NCI-H187 (cell line): ENCODE measurements at regions not wholly inside any gene's neighbourhood (a gene's known extent, or its start where the extent isn't known, plus 50 kb on each side); places are given as distances from the start of the nearest gene placed in this dataset.
"Not testable (repeated sequence)": the region's sequence is repeated elsewhere in the genome, so short reads cannot be mapped to it uniquely, and the experiment has no call there.

Experiments
- DNase-seq, 2 experiments: peaks; one replicate each; lab custom pipeline; 2025; lab: John Stamatoyannopoulos, UW

- DNase-seq, result not testable (repeated sequence)
These were observed 115.7 kb upstream of the AKAP13 start for GRCh38 chr15:85264614-85265190.

GRCh38 chr15:85267158-85267857 is 113.1 kb upstream of the AKAP13 start:
- DNase-seq, result not testable (repeated sequence)

DNA sequence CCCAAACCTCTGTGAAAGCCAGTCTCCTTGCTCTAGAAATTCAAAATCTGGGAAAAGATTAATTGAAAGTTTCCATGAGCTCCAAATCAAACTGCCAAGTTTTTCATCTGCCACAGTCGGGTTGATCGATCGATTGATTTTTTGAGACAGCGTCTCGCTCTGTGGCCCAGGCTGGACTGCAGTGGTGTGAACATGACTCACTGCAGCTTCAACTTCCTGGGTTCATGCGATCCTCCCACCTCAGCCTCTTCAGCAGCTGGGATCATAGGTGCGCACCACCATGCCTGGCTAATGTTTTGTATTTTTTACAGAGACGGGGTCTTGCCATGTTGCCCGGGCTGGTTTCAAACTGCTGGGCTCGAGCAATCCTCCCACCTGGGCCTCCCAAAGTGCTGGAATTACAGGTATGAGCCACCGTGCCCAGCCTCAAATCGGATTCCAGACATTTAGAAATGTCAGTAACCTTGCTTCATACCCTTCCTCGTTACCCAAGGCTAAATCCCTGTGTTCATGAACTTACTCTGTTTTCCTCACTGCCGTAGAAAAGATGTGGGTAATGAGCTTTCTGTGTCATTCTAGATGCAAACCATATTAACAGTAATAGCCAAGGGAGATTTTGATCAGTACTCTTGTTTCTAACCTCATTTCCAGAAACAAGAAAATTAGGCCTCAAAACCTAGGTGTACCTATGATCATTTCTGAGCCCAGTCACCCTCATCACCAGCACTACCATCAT is 105.9 kb upstream of the AKAP13 start:
- DNase-seq, result no peak

DNA sequence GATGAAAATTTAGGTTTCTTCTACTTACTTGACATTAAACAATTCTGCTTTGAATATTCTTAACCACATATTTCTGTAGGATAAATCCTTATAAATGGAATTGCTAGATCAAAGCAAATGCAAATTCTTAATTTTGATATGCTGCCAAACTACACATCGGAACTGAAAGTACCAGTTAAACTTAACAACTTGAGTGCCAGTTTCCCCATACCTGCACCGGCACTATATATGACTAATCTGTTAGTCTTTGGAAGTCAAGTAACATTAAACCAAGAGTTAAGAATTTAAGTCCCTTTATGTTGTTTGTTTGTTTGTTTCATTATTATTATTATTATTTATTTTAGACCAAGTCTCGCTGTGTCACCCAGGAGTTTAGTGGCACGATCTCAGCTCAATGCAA is 103.9 kb upstream of the AKAP13 start:
- no peak for DNase-seq

- no peak for DNase-seq
These were observed 103.5 kb upstream of the AKAP13 start for GRCh38 chr15:85276921-85277320.

DNA sequence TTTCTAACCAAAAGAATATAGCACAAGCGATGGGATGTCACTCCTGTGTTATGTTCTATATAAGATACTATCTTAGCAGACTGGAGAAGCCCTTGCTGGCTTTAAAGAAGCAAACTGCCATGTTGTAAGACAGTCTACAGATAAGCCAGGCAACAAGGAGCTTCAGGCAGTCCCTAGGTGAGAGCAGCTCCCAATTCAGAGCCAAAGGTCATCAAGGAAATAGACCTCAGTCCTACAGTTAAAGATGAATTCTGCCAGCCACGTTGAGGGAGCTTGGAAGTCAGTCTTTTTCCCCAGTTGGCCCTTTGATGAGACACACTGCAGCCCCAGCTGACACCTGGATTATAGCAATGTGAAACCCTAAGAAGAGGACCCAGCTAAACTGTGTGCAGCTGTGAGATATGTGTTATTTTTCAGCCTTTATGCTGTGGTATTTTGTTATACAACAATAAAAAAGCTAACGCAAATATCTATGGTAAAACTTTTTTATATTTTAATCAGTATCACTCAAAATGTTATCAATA is 102.5 kb upstream of the AKAP13 start:
- DNase-seq, result no peak

GRCh38 chr15:85280203-85280602 is 100.2 kb upstream of the AKAP13 start:
- DNase-seq, result no peak

- no peak for DNase-seq
These were observed 99.0 kb upstream of the AKAP13 start for GRCh38 chr15:85281293-85281882.

DNA sequence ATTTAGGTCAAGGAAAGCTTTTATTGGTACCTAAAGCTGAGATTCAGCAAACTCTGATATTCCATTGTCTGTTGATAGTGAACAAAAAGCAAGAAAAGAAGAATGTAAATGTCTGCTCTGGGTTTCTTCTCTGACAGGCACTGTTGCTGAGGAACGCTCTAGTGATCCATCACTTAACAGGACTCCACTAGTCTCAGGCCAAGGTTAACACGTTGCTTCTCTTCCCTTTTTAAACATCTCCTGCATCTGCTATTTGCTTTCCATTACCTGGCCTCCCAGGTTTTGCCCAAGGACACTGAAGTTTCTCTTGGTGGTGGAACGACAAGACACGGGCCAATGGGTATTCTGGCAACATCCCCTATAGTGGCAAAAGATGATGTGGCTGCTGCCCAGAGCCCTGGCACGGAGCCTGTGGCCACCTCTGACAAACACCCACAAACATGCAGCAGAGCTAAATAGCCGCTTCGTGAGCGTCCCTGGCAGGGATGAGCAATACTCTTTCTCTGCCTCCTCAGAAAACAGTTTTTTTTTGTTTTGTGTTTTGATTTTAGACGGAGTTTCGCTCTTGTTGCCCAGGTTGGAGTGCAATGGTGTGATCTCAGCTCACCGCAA is 97.8 kb upstream of the AKAP13 start:
- no peak for DNase-seq

GRCh38 chr15:85283815-85284214 is 96.6 kb upstream of the AKAP13 start:
- not testable (repeated sequence) for DNase-seq

DNA sequence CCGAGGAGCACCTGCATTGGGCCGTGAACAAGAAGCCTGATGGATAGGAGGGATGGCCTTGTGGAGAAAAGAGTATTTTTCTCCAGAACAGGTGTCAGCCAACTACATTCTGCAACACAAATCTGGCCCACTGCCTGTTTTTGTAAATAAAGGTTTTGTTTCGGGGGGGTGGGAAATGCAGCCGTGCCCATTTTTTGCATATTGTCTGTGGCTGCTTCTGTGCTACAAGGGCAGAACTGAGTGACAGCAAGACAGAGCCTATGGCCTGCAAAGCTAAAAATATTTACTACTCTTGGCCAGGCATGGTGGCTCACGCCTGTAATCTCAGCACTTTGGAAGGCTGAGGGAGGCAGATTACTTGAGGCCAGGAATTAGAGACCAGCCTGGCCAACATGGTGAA is 95.9 kb upstream of the AKAP13 start:
- DNase-seq, result no peak

DNA sequence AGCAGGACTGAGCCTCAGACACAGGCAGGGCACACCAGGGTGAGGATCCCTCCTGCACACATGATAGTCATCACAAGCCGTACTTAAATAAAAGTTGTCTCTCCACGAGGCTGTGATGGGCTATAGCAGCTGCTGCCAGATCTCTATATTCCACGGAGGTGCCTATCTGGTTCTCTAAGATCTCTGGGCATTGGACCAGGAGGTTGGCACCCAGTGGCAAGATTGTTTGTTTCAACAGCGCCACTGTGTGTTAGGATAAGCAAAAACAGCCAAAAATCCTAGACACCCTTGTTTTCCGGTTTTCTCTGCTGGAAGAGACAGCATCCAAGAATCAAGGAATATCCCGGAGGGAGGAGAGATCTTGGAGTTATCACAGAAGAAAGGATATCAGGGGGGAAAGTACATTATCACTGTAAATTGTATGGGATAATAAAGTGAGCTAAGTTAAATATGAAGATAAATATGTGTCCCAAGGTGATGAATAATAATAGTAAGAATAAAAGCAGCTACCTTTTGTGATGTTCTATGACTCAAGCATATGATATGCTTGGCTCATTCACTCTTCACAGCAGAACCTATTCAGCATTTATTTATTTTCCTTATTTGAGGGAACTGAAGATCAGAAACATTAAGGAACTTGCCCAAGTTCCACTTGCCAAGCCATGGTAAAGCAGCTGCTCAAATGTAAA is 90.6 kb upstream of the AKAP13 start:
- no peak for DNase-seq

DNA sequence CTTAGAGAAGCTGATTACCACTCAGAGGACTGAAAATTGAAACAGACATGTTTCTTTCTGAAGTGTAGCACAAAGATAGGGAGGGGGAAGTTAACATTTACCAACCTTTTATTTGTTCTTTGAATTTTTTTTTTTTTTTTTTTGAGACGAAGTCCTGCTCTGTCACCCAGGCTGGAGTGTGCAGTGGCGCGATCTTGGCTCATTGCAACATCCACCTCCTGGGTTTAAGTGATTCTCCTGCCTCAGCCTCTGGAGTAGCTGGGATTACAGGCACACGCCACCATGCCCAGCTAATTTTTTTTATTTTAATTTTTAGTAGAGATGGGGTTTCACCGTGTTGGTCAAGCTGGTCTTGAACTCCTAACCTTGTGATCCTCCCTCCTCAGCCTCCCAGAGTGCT is 87.8 kb upstream of the AKAP13 start:
- DNase-seq, result not testable (repeated sequence)

DNA sequence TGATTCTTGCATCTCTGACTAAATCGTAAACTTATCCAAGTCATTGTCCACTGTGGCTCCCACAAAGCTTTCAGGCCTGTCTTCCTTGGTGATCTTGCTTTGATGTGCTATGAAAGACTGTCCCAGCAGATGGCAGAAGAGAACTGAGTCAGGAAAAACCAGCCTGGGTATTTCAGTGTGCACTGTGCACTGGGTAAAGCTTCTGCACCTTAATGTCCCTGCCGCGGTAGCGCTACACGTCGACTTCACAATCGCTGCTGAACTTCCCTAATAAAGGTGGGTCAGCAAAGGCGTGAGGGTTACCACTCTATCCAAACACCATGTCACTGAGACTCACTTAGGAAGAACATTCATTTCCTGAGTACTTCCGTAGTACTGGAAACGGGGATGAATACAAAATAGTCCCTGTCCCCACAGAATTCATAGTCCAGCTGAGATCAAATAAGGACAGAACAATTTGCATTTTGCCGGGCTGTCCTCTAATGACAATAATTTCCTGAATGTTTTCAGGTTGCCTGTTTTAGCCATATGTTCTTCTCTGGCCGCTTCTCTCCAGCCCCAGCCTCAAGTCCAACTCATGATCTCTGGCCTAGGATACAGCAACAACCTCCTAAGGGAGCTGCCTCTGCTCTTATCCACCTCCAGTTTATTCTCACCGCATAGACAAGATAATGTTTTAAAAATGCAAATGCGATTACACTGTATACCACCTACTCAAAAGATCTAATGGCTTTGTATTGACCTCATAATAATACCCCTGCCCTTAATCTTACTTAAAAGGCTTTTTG is 83.6 kb upstream of the AKAP13 start:
- DNase-seq, result peak; percentile 8 to 15

DNA sequence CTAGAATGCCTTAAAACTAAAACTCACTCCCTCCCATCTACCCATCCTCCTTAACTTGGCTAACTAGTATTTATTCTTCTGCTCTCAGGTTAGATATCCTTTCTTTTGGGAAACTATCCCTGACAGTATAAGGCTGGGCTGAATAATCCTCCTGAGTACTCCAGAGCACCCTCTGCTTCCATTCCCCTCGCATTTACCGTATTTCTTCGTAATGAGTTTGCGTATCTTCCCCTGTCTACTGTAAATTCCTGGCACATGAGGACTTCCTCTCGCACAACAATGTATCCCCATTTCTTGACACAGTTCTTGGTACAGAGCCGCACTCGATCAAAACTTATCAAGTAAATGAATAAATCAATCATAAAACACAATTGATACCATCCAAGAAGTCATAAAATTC is 82.9 kb upstream of the AKAP13 start:
- no peak for DNase-seq

- DNase-seq, result no peak
These were observed 82.0 kb upstream of the AKAP13 start for GRCh38 chr15:85298366-85298765.

DNA sequence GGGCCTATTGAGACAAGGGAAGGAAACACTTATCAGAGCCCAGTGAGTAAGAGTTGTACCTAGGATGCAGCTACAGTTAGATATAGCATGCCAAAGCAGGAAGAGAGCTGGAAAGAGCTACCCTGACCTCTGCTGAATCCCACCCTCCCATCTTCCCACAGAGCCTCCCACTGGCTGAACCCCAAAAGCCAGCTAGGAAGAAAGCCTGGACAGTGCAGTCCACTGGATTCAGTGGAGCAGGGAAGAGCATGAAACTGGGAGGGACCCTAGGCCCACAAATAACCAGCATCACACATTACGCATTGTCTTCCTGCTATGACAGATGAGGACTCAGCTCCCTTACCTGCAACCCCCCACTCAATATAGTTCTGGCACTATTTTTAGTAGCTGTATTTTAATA is 81.5 kb upstream of the AKAP13 start:
- DNase-seq, result no peak

- DNase-seq, result no peak
These were observed 78.1 kb upstream of the AKAP13 start for GRCh38 chr15:85302271-85302670.

- no peak for DNase-seq
These were observed 75.4 kb upstream of the AKAP13 start for GRCh38 chr15:85305050-85305449.

DNA sequence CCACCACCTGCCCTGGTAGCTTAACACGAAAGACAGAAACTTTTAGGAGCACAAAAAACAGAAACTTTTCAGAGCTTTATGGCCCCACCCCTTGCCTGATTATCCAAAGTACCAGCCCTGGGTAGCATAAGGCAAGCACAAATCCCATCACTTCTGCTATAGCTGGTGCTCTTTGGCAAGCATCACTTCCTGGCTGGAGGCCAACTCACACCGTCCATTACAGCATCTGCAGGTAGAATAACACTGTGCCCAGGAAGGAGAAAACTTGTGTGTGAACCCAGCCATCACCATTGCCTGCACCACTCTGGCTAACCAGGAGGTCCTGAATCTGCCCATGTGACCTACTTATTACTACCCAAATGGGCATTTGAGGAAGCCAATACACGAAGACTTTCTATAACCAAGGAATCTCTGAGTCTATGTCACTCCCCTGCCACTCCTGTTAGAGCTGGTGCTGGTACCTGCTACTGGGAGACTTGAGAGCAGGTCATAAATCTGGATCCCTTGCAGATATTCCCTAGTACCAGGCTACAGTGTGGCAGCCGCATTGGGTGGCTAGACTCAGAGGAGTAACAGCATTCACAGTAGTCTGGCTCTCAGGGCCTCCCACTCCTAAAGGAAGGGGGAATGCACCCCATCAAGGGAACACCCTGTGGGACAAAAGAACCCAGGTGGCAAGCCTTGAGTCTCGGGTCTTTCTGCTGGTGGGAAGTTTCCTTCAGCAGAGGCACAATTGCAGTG is 73.3 kb upstream of the AKAP13 start:
- DNase-seq, result no peak
